Stimulated activated naive CD8-positive, alpha-beta T cell treated with anti-CD3 and anti-CD28 coated beads, Interleukin-15, amount 100 ng/mL, for 72 hours (primary cell): ENCODE measurements at regions not wholly inside any gene's neighbourhood (a gene's known extent, or its start where the extent isn't known, plus 50 kb on each side); places are given as distances from the start of the nearest gene placed in this dataset.
A peak's percentile ranks its signal among the peaks of the same experiment; 100 is the strongest.

Experiments
- ATAC-seq: fragments of 150-1000 bp; cut with Tn5 transposase; 2 replicates; pipeline ENCODE4 v1.10.0; 2021; ENCODE audit warnings: mild to moderate bottlenecking, moderate library complexity
- DNase-seq, 2 donors: peaks; one replicate each; pipeline ENCODE4 v3.0.0; 2021 to 2022
- H3K27ac Mint-ChIP-seq, 2 donors: one replicate each; pipeline ENCODE4 v1.8.0; 2022; ENCODE audit warnings: mild to moderate bottlenecking in 2 of 2, mixed read lengths in 2 of 2, moderate library complexity in 2 of 2
- H3K27me3 Mint-ChIP-seq: one replicate; pipeline ENCODE4 v1.8.0; 2022; ENCODE audit warnings: mixed read lengths
- H3K4me1 Mint-ChIP-seq: one replicate; pipeline ENCODE4 v1.8.0; 2022; ENCODE audit warnings: mild to moderate bottlenecking, mixed read lengths
- H3K4me3 Mint-ChIP-seq, 2 donors: one replicate each; pipeline ENCODE4 v1.8.0; 2022; ENCODE audit warnings: mild to moderate bottlenecking in 2 of 2, mixed read lengths in 2 of 2, moderate library complexity in 1 of 2
- H3K9me3 Mint-ChIP-seq, 2 donors: one replicate each; pipeline ENCODE4 v1.8.0; 2022; ENCODE audit warnings: mixed read lengths in 2 of 2

DNA sequence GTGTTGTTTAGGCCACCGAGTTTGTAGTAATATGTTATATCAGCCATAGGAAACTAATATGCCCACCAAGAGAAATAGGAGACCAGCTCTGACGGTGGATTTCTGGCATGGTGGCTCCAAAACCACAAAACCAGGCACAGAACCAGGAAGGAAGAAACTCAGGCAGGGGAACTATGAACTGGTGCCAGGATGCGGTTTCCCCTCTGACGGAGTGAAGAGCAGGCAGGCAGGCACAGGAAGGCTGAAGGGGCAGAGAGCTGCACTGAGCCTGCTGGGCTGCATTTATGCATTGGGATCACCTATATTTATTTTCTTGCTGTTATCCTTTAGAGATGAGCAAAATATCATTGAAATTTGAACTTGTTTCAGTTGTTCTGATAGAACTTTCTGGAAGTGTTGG is 479.4 kb downstream of the VRK1 start:
- H3K27ac Mint-ChIP-seq: peak overlapping the region in 1 of 2 donors; percentile 4
- no peak for DNase-seq
- H3K27me3 Mint-ChIP-seq: peaks cover 24% of the 10 kb centered on the region
- ATAC-seq: no peak
- peak overlapping the region in 1 of 2 donors; percentile 14 for H3K4me3 Mint-ChIP-seq
- peaks cover 16% of the 10 kb centered on the region for H3K4me1 Mint-ChIP-seq
- no peaks in the 10 kb centered on the region for H3K9me3 Mint-ChIP-seq

DNA sequence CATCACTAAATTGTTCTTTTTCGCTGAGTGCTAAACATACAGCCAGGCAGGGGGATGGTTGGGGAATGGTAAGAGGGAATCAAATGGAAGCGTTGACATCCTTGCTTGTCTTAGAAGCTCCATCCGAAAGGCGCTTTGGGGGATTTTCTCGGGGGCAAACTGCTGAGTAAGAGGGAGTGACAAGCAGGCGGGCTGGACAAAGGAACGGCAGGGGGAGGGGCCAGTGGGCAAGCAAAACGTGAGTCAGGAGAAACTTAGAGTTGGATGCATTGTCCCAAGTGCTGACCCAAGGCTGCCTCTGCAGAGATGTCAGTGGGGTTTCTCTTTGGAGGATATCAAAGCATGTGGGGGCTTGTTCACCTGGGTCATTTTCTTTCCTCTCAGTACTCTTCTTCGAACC is 480.5 kb downstream of the VRK1 start:
- ATAC-seq (no peak), DNase-seq (no peak)
- Mint-ChIP-seq H3K27me3 (peaks cover 24% of the 10 kb centered on the region), H3K9me3 (no peaks in the 10 kb centered on the region), H3K27ac (no peak overlapping the region), H3K4me3 (no peak overlapping the region), H3K4me1 (peaks cover 16% of the 10 kb centered on the region)

DNA sequence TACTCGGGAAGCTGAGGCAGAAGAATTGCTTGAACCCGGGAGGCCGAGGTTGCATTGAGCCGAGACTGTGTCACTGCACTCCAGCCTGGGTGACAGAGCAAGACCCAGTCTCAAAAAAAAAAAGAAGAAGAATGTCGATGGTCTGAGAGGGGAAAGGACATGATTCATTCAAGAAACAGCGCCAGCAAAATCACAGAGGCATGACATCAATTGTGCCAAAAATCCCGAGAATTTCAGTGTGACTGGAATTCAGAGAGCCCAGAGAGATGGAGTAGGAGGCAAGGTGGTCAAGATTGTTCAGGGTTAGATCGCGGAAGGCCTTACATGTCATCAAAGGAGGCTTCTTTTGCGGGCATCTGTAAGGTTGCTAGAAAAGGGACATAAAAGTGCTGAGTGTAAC is 483.3 kb downstream of the VRK1 start:
- ATAC-seq (no peak), DNase-seq (no peak)
- Mint-ChIP-seq H3K4me1 (peaks cover 14% of the 10 kb centered on the region), H3K27ac (no peak overlapping the region), H3K4me3 (no peak overlapping the region), H3K27me3 (peaks cover 24% of the 10 kb centered on the region), H3K9me3 (no peaks in the 10 kb centered on the region)

DNA sequence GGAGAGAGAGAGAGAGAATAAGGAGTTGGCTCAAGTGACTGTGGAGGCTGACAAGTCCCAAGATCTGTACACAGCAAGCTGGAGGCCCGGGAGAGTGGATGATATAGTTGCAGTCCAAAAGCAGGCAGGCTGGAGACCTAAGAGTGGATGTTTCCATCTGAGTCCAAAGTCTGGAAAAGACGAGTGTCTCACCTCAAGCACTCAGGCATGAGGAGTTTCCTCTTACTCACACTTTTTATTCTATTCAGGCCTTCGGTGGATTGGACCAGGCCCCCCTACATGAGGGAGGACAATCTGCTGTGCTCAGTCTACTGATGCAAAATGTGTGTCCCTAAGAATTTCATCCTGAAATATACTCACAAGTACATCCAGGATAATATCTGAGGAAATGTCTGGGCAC is 484.6 kb downstream of the VRK1 start:
- H3K27ac Mint-ChIP-seq: no peak overlapping the region

DNA sequence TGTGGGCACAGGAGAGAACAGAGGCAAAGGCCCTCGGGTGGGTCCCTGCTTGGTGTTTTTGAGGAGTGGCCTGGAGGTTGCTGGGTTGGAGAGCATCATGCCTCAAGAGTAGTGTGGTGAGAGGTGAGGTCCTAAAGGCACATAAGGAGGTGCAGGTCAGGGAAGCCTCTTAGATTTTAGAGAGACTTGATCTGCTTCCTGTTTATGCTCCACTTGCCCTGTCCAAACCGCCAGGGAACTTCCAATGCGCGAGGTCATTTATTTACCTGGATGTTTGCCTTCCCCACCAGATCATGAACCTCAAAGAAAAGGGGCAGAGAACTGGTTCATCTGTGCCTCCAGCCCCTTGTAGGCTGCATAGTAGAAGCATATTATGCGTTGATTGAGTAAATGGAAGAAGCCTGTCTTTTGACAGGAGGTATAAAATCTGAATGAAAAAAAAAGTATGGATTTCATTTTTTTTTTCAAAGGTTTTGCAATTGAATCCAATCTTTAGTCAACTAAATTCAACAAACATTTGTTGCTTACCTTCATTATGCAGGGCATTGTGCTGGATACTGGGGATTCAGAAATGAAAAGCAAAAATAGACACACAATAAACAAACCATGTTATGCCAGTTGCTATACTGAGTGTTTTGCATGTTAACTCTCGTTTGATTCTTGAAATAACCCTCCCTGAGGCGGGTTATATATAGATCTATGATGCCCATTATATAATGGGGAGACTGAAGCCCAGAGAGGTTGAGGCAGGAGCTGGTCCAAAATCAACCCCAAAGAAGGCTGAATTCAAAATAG is 485.2 kb downstream of the VRK1 start:
- ATAC-seq (no peak), DNase-seq (no peak)
- Mint-ChIP-seq H3K27me3 (peaks cover 15% of the 10 kb centered on the region), H3K4me1 (no peaks in the 10 kb centered on the region), H3K27ac (no peak overlapping the region), H3K9me3 (no peaks in the 10 kb centered on the region), H3K4me3 (no peak overlapping the region)

More for the DNA sequence above, 484.6 kb downstream of the VRK1 start:
- DNase-seq (no peak), ATAC-seq (no peak)
- Mint-ChIP-seq H3K9me3 (no peaks in the 10 kb centered on the region), H3K4me3 (no peak overlapping the region), H3K4me1 (peaks cover 2% of the 10 kb centered on the region), H3K27me3 (peaks cover 18% of the 10 kb centered on the region)

DNA sequence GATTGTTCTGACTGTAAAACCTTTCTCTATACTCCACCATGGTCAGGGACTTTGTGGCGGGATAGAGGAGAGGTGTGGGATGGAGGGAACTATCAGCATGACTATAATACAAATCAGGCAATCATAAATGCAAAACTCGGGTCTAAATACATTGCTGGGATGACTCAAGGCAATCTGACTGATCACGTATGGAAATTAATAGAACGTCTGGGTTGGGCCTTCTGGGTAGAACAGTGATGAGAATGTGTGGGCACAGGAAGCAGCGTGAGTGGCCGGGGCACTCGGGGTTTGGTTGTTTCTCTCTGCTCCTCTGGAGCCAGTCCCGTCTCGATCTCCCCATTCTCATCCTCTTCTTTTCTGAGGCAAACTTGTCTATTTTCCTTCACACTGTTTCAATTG is 485.8 kb downstream of the VRK1 start:
- ATAC-seq (no peak), DNase-seq (no peak)
- H3K27me3 Mint-ChIP-seq: peaks cover 13% of the 10 kb centered on the region
- no peaks in the 10 kb centered on the region for H3K9me3 Mint-ChIP-seq
- H3K4me1 Mint-ChIP-seq: no peaks in the 10 kb centered on the region
- no peak overlapping the region for H3K4me3 Mint-ChIP-seq
- H3K27ac Mint-ChIP-seq: no peak overlapping the region

DNA sequence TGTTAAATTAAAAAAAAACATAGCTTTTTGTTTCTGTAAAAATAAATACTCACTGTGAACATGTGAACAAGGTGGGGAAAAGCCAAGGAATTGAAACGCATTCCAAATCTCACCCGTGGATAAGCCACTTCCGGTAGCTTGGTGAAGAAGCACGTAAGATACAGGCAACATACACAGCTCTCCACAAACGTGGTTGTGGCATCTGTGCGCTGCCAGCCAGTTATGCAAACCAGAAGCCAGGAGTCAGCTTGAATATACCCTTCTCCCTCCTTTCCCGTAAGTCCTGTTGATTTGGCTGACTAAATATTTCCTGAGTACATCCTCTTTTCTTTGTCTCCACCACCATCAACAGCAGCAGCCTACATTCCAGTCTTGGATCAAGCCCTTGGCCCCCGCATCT is 486.2 kb downstream of the VRK1 start:
- no peak overlapping the region for H3K4me3 Mint-ChIP-seq
- peaks cover 15% of the 10 kb centered on the region for H3K27me3 Mint-ChIP-seq
- ATAC-seq (no peak), DNase-seq (no peak)
- H3K4me1 Mint-ChIP-seq: no peaks in the 10 kb centered on the region
- no peak overlapping the region for H3K27ac Mint-ChIP-seq
- no peaks in the 10 kb centered on the region for H3K9me3 Mint-ChIP-seq

DNA sequence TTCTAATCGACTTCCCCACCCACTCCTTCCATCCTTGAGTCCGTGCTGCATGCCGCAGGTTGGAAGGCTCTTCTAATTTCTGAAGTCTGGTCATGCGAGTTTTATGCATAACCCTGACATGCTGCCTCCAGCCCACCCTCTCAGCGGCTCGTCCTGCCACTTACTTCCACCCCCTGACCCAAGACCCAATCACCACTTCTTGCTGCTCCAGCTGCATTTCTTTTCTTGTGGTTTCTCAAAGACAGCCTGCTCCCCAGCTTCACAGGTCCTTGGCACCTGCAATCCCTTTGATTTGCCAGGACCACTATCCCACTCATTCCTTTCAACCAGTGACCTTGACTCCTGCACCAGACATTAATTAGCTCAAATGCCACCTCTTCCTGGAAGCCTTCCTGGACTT is 486.7 kb downstream of the VRK1 start:
- H3K4me3 Mint-ChIP-seq: no peak overlapping the region
- DNase-seq: no peak
- H3K9me3 Mint-ChIP-seq: no peaks in the 10 kb centered on the region
- ATAC-seq: no peak
- H3K27ac Mint-ChIP-seq: peak overlapping the region in 1 of 2 donors; percentile 73
- H3K27me3 Mint-ChIP-seq: peaks cover 19% of the 10 kb centered on the region
- no peaks in the 10 kb centered on the region for H3K4me1 Mint-ChIP-seq

DNA sequence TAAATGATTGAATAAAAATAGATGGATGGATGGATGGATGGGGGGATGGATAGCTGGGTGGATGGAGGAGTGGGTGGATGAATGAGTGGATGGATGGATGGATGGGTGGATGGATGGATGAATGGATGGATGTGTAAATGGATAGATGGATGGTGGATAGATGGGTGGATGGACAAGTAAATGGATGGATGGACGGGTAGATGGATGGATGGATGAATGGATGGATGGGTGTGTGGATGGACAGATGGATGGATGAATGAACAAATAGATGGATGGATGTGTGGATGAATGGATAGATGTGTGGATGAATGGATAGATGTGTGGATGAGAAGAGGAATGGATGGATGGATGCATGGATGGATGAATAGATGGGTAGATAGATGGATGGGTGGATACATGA is 490.8 kb downstream of the VRK1 start:
- peaks cover 22% of the 10 kb centered on the region for H3K27me3 Mint-ChIP-seq
- DNase-seq (no peak), ATAC-seq (no peak)
- H3K27ac Mint-ChIP-seq: no peak overlapping the region
- H3K9me3 Mint-ChIP-seq: no peaks in the 10 kb centered on the region
- H3K4me3 Mint-ChIP-seq: no peak overlapping the region
- peaks cover 19% of the 10 kb centered on the region for H3K4me1 Mint-ChIP-seq

DNA sequence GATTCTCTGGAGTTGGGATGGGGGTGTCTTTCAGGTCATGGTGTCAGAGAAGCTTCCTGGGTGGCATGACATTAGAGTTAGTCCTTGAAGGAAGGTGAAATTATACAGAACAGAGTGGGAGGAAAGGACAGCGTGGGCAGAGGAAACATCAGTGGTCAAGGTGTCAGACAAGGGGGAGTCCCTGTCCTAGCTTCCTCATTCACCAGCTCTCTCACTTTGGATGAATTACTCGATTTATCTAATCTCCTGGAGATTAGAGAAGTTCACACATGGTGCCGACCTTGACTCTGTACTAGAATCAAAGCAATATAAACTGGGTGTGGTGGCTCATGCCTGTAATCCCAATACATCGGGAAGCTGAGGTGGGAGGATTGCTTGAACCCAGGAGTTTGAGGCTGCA is 492.9 kb downstream of the VRK1 start:
- ATAC-seq (peak; percentile 73), DNase-seq (peak in 1 of 2 donors; percentile 13)
- Mint-ChIP-seq H3K4me3 (no peak overlapping the region), H3K9me3 (no peaks in the 10 kb centered on the region), H3K27me3 (peaks cover 30% of the 10 kb centered on the region), H3K4me1 (peaks cover 19% of the 10 kb centered on the region), H3K27ac (no peak overlapping the region)

DNA sequence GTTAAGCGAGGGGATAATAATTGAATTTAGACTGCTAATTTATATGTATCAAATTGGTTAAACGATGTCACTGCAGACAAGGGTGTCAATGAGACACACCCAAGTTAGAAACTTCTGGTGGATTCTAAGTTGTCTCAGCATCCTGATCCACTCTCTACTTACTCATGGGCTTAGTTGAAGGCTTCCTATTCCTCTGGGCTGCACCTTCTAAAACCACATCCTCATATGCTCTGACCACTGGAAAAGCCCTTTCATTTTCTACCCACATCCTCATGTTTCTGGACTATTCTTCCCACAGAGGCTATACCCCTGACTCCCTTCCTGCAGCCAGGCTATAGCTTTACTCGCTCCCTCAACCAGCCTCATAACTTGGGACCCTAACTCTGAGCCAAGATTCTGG is 493.8 kb downstream of the VRK1 start:
- no peak overlapping the region for H3K27ac Mint-ChIP-seq
- DNase-seq (no peak), ATAC-seq (peak; percentile 71)
- no peaks in the 10 kb centered on the region for H3K9me3 Mint-ChIP-seq
- peaks cover 30% of the 10 kb centered on the region for H3K27me3 Mint-ChIP-seq
- no peak overlapping the region for H3K4me3 Mint-ChIP-seq
- peaks cover 19% of the 10 kb centered on the region for H3K4me1 Mint-ChIP-seq

DNA sequence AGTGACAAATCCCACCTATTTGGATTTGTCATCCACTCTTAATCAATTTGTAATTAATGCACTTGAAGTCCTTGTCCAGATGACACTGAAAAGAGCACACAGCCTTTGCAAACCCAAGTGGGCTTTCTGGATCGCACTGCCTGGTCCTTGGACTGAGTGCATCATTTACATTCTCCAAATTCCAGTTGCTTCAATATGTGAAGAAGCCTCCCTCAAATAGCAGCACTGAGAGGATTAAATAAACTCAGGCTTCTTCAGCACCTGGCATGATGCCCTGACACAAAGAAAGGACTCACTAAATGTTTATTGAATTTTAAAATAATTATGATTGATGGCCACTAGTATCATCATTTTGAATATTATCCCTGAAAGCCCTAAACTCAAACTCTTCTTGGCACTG is 496.5 kb downstream of the VRK1 start:
- DNase-seq (no peak), ATAC-seq (no peak)
- H3K27ac Mint-ChIP-seq: no peak overlapping the region
- H3K9me3 Mint-ChIP-seq: no peaks in the 10 kb centered on the region
- no peak overlapping the region for H3K4me3 Mint-ChIP-seq
- peaks cover 19% of the 10 kb centered on the region for H3K4me1 Mint-ChIP-seq
- peaks cover 28% of the 10 kb centered on the region for H3K27me3 Mint-ChIP-seq

DNA sequence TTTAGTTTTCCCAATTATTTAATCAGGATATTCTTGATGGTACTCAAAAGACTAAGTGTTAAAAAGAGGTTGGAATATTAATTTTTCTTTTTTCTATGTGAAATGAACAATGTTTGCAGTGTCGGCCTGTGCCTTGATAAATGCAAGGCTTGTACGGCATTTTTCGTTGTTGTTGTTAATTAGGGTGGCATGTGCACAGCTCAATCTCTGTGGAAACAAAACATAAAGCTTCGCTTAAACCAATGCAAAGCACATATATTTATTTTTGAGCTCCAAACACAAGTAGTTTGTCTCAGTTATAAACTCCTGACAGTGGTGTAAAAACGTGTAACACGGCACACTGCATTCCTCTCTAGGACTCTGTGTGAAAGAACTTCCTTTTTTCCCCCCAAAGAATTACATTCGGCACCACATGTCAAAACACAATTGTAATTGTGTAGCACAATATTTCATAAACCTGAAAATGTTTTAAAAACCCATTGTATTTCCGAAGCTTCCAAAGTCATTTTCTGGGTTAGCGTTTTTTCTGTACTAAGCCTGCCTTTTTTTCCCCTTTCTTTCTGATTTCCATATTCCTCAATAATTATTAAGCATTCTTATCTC is 498.0 kb downstream of the VRK1 start:
- peaks cover 13% of the 10 kb centered on the region for H3K4me1 Mint-ChIP-seq
- DNase-seq (no peak), ATAC-seq (no peak)
- no peaks in the 10 kb centered on the region for H3K9me3 Mint-ChIP-seq
- no peak overlapping the region for H3K4me3 Mint-ChIP-seq
- H3K27me3 Mint-ChIP-seq: peaks cover 33% of the 10 kb centered on the region
- no peak overlapping the region for H3K27ac Mint-ChIP-seq

DNA sequence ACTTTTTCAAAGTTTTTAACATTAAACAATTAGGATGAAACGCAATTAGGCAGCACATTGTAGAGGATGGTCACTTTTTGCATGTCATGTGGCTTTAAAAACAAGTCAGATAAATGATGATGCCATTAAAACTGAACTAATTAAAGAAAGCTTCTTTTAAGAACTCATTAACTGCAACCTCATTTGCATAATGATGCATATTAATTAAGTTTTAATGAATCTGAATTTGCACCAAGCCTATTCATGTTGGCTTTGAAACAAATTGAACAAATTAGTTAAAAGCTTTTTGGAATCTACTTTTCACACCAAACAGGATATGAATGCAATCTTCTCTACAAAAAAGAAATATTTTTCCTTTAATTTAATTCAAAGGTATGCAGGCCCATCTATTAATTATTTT is 499.0 kb downstream of the VRK1 start:
- H3K9me3 Mint-ChIP-seq: no peaks in the 10 kb centered on the region
- no peak overlapping the region for H3K27ac Mint-ChIP-seq
- ATAC-seq (no peak), DNase-seq (no peak)
- H3K27me3 Mint-ChIP-seq: peaks cover 33% of the 10 kb centered on the region
- no peak overlapping the region for H3K4me3 Mint-ChIP-seq
- peaks cover 3% of the 10 kb centered on the region for H3K4me1 Mint-ChIP-seq

DNA sequence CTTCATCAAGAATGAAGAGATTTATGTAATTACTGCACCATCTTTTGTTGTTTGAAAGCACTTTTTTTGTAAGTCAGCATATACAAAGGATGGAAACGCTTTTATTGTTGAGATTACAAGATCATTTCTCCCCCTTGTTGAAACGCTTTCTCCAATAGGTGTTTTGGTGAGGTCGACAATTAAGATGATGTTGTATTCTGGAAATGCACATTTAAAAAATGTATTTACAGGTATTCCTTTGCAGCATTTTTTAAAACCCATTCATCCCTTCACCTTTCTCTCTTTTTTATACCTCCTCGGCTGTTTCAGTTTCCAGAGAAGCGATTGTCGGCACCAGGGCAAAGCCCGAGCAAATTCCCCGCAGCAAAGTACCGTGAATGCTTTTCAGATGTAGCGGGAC is 499.9 kb downstream of the VRK1 start:
- ATAC-seq (no peak), DNase-seq (no peak)
- Mint-ChIP-seq H3K9me3 (no peaks in the 10 kb centered on the region), H3K27me3 (peaks cover 32% of the 10 kb centered on the region), H3K4me3 (no peak overlapping the region), H3K27ac (no peak overlapping the region), H3K4me1 (no peaks in the 10 kb centered on the region)

DNA sequence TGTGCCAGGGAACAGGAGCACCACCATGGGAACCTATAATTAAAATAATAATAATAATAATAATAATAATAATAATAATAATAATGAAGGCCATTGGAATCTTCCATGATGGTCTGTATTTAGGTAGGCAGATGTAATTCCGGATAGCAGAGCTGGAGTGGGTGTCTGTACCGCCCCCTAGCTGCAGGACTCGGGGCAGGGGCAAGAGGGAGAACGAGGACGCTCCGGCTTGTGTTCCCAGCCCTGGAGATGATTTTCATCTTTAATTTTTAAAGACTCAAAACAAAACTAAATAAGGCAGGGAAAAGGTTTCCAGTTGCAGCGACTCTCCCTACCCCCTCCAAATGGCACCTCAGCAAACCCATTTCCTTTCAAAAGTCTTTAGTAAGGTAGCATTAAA is 501.1 kb downstream of the VRK1 start:
- ATAC-seq: no peak
- no peak for DNase-seq
- no peaks in the 10 kb centered on the region for H3K9me3 Mint-ChIP-seq
- H3K4me3 Mint-ChIP-seq: no peak overlapping the region
- H3K4me1 Mint-ChIP-seq: no peaks in the 10 kb centered on the region
- no peak overlapping the region for H3K27ac Mint-ChIP-seq
- H3K27me3 Mint-ChIP-seq: peaks cover 20% of the 10 kb centered on the region

DNA sequence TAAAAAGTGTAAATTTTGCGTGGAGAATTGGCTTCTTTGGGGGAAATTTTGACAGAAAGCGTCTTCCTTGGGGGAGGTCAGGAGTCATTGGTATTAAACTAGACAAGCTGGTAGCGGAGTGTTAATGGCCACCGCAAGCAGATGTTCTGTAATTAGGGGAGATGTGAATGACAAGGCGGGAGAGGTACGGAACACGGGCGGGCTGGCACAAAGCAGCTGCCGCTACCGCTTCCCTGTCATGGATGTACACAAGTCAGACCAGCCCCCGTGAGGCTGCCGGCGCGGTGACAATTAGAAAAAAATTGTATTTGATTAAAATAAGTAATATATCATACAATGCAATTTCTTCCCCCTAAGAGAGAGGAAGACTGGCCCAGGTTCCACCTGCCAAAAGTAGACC is 501.6 kb downstream of the VRK1 start:
- DNase-seq (no peak), ATAC-seq (no peak)
- no peaks in the 10 kb centered on the region for H3K4me1 Mint-ChIP-seq
- no peak overlapping the region for H3K4me3 Mint-ChIP-seq
- H3K9me3 Mint-ChIP-seq: no peaks in the 10 kb centered on the region
- no peak overlapping the region for H3K27ac Mint-ChIP-seq
- peaks cover 16% of the 10 kb centered on the region for H3K27me3 Mint-ChIP-seq
